ENCODE measurements at regions not wholly inside any gene's neighbourhood (a gene's known extent, or its start where the extent isn't known, plus 50 kb on each side); places are given as distances from the start of the nearest gene placed in this dataset.

- DNase-seq (ENCODE audit: low read depth), result no peak
Measured at GRCh38 chr3:72232331-72232730, 447.4 kb upstream of the PROK2 start.

DNA sequence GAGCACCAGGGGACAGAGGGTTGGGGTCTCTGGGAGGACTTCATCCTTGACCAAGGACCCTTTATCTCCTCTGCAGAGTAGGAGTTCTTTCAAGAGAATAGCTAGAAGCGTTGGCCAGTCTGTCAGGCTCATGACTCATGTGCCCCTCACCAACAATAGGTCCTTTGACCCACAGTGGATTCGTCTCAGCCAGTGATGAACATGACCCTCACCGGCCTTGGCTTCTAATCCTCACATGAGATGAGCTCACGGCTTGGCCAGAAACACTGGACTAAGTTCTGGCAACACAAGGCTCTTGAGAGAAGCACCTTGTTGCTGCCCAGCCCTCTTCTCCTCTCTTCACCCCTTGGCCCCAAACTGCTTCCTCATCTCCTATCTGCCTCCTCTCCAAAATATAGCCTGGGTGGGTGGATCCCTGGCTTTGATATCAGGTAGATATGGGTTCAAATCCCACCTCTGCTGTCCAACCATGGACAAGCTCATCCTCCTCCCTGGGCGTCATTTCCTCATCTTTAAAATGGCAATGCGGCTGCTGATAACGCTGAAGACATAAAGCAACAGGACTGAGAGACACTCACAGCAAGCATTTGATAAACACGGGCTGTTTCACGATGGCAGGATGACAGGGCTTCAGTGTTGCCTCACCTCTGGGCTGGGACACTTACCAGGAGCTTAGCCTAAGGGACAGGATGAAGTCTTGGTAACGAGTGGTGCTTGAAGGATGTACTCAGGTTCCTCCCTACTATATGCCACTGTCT, 446.7 kb upstream of the PROK2 start:
- no peak for DNase-seq (ENCODE audit: low read depth)

DNA sequence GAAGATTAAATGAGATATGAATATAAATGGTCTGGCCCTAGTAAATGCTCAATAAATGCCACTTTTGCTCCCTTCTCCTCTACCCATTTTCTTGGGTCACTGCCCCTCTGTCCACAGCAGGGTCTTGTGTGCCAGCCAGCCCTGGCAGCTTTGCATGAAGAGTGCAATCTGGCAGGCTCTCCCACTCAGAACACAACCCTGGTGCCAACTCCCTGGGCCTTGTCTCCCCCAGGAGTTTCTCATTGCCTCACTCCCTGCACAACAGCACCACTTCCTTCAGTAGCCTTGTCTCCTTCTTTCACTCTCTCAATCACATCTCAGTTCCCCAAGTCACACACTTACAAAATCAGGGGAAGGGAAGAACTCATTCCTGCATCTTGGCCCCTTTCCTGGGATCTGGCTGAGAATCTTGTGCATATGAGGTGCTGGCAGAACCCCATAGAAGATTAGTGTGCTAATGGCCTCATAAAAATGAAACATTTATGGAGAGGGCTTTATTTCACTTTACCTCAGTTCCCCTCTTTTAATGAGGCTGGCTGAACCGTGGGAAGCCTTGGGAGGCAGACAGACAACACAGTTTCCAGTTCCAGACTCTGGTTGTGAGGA, 445.9 kb upstream of the PROK2 start:
- no peak for DNase-seq (ENCODE audit: low read depth)

GRCh38 chr3:72229952-72230351, 445.0 kb upstream of the PROK2 start:
- no peak for DNase-seq (ENCODE audit: low read depth)

DNA sequence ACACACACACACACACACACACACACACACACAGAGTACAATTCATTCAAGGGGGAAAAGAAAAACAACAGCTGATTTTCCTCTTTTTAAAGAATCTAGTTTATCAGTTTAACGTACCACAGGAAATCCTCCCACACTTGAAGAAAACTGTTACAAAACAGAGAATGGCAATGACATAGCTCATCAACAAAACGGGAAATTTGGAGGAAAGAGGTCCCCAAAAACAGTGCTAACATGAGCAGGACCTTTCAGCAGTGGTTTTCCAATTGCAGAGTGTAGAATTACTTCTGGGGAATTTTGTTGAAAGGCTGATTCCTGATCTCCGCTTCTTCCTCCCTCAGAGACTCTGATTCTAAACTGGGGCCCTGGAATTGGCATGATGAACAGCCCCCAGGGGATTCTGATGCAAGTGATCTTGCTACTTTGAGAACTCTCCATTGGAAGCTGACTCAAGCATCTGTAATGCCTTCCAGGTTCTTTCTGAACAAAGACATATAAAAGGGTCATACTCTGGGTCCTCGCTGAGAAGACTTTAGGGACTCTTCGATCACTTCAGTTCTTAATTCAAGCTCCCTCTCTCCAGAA, 442.6 kb upstream of the PROK2 start:
- no peak for DNase-seq (ENCODE audit: low read depth)

DNA sequence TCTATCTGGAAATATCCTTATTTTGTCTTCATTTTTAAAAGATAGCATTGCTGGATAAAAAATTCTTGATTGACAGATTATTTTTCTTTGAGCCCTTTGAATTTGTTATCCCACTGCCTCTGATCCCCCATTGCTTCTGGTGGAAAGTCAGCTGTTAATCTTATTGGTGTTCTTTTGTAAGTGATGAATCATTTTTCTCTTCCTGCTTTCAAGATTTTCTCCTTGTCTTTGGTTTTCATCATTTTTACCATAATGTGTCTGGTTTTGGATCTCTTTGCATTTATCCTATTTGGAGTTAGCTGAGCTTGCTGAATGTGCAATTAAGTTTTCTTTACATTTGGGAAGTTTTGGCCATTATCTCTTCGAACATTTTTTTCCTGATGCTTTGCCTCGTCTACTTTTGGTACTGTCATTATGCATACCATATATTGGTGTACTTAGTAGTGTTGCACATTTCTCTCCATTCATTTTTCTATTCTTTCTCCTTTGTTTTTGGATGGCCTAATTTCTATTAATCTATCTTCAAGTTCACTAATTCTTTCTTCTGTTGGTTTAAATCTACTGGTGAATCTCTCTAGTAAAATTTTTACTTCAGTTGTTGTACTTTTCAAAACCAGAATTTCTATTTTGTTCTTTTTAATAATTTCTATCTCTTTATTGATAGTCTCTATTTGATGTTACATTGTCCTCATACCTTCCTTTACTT, 440.0 kb upstream of the PROK2 start:
- no peak for DNase-seq (ENCODE audit: low read depth)

DNA sequence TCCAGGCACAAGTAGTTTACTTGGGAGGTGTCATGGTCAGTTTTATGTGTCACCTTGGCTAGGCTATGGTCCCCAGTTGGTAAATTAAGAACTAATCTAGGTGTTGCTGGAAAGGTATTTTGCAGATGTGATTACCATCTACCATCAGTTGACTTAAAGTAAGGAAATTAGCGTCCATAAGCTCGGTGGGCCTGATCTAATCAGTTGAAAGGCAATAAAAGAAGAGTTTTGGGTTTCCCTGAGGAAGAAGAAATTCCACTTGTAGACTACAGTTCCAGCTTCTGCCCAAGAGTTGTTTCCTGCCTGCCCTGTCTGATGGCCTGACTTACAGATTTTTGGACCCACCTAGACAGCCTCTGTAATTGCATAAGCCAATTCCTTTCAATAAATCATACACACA, 438.7 kb upstream of the PROK2 start:
- no peak for DNase-seq (ENCODE audit: low read depth)

- DNase-seq (ENCODE audit: low read depth), result no peak
Measured at GRCh38 chr3:72223116-72223515, 438.2 kb upstream of the PROK2 start.

- DNase-seq (ENCODE audit: low read depth), result no peak
Measured at GRCh38 chr3:72222410-72222809, 437.5 kb upstream of the PROK2 start.

- DNase-seq (ENCODE audit: low read depth), result no peak
Measured at GRCh38 chr3:72220946-72221345, 436.0 kb upstream of the PROK2 start.

GRCh38 chr3:72219752-72220151, 434.8 kb upstream of the PROK2 start:
- DNase-seq (ENCODE audit: low read depth), result no peak

- DNase-seq (ENCODE audit: low read depth), result no peak
Measured at GRCh38 chr3:72217570-72217969, 432.6 kb upstream of the PROK2 start.

DNA sequence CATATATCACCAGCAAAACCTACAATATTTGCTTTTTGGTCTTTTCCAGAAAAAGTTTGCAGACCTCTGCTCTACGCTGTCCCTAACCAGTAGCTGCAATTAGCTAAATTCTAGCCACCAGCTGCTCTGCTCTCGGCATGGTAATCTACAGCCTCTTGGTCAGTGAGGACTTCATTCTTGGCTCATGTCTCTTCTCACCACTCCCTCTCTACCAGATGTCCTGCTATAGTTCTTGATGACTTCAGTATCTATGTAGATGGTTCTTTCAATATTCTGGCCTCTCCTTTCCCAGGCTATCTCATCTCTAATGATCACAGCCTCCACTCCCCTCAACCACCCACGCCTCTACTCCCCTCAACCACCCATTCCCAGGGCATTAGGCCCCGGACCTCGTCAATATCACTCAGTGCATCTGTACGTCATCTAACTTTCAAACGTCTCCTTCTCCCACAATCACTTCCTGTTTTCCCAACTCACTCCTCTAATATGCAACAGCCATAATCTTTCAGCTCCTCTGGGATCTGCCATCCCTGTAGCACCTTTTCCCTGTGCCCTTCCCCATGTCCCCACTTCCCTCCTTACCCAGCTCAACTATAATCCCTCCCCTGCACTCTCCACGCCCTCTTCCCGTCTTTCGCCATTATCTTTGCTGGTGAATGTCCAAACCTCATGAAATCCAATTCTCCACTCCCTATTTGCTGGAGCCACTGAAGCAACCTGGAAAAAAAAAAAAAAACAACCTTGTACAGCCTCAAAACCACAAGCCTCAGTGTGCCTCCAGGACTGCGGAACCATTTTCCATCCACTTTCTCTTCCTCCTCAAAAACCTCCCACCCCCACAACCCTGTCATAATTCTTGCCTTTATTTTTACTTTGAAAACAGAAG, 429.4 kb upstream of the PROK2 start:
- no peak for DNase-seq (ENCODE audit: low read depth)

- no peak for DNase-seq (ENCODE audit: low read depth)
Measured at GRCh38 chr3:72213296-72214065, 428.5 kb upstream of the PROK2 start.

GRCh38 chr3:72212396-72212795, 427.4 kb upstream of the PROK2 start:
- DNase-seq (ENCODE audit: low read depth), result no peak

GRCh38 chr3:72210261-72210660, 425.3 kb upstream of the PROK2 start:
- DNase-seq (ENCODE audit: low read depth), result no peak

GRCh38 chr3:72205297-72205826, 420.4 kb upstream of the PROK2 start:
- no peak for DNase-seq (ENCODE audit: low read depth)

- no peak for DNase-seq (ENCODE audit: low read depth)
Measured at GRCh38 chr3:72204452-72204851, 419.5 kb upstream of the PROK2 start.

GRCh38 chr3:72203613-72204349, 418.8 kb upstream of the PROK2 start:
- no peak for DNase-seq (ENCODE audit: low read depth)

DNA sequence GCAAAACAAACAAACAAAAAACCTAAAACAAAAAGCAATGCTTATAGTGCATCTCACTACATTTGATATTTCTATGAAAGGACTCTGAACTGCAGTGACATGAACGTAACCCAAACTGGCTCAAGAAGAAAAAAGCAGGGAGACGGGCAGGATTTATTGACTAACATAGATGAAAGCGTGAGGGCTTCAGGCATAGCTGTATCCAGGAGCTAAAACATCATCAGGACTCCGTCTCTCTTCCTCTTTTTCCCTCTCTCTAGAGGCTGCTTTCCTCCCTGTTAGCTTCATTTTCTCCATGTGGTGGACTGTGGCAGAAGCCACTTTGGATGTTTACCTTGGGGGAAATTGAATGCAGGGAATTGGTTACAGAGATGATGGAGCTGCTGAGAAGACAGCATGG, 418.2 kb upstream of the PROK2 start:
- DNase-seq (ENCODE audit: low read depth), result no peak
